ENCODE measurements at regions not wholly inside any gene's neighbourhood (a gene's known extent, or its start where the extent isn't known, plus 50 kb on each side); places are given as distances from the start of the nearest gene placed in this dataset.

DNA sequence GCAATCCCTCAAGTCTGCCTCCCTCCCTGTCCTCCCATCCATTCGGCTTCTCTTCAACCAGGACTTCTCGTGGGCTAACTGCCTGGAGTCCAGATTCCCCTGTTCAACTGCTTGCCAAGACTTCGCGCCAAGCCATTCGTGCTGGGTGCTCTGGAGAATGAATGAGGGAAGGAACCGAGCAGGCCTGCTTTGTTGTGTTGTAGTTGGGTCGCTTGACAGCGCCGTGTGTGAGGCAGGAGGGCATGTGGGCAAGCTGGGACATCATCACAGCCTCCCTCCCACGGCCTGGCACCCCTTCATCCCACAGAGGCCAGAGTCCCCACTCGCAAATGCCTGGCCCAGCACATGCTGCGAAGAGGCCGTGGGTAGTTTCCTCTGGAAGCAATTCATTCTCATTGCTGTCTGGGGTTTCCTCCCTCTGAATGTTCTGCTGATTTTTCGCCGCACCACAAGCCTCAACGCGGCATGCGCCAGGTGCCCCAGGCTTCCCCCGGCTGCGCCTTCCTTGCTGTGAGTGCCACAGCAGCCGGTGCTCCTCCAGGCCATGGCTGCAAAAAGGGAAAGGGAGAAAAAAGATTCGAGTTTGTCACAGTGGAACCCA is 336.0 kb downstream of the QKI start:
- TF ChIP-seq ZNF143 (CRISPR knock-in tag; IDR thresholded peaks at IDR 0.05) (no peak), MBD2 (IDR thresholded peaks at IDR 0.05; ENCODE audit: borderline replicate concordance, low read depth) (no peak), ZBTB7A (IDR thresholded peaks at IDR 0.05; ENCODE audit: borderline replicate concordance, control insufficient read depth, low read depth, low read length) (no peak), EHMT2 (IDR thresholded peaks at IDR 0.05) (no peak), CEBPB (tag; IDR thresholded peaks at IDR 0.05) (no peak), BRD4 (IDR thresholded peaks at IDR 0.05) (no peak), HDAC6 (IDR thresholded peaks at IDR 0.05; ENCODE audit: low read depth, low read length) (no peak), ARID3B (CRISPR knock-in tag; IDR thresholded peaks at IDR 0.05; ENCODE audit: borderline replicate concordance) (no peak)
- TF ChIP-seq, protein P1, sequence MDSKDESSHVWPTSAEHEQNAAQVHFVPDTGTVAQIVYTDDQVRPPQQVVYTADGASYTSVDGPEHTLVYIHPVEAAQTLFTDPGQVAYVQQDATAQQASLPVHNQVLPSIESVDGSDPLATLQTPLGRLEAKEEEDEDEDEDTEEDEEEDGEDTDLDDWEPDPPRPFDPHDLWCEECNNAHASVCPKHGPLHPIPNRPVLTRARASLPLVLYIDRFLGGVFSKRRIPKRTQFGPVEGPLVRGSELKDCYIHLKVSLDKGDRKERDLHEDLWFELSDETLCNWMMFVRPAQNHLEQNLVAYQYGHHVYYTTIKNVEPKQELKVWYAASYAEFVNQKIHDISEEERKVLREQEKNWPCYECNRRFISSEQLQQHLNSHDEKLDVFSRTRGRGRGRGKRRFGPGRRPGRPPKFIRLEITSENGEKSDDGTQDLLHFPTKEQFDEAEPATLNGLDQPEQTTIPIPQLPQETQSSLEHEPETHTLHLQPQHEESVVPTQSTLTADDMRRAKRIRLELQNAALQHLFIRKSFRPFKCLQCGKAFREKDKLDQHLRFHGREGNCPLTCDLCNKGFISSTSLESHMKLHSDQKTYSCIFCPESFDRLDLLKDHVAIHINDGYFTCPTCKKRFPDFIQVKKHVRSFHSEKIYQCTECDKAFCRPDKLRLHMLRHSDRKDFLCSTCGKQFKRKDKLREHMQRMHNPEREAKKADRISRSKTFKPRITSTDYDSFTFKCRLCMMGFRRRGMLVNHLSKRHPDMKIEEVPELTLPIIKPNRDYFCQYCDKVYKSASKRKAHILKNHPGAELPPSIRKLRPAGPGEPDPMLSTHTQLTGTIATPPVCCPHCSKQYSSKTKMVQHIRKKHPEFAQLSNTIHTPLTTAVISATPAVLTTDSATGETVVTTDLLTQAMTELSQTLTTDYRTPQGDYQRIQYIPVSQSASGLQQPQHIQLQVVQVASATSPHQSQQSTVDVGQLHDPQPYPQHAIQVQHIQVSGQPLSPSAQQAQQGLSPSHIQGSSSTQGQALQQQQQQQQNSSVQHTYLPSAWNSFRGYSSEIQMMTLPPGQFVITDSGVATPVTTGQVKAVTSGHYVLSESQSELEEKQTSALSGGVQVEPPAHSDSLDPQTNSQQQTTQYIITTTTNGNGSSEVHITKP (IDR thresholded peaks at IDR 0.05; ENCODE audit: partially characterized antibody): no peak

All from K562 (cell line).